ENCODE measurements at regions not wholly inside any gene's neighbourhood (a gene's known extent, or its start where the extent isn't known, plus 50 kb on each side); places are given as distances from the start of the nearest gene placed in this dataset.

DNA sequence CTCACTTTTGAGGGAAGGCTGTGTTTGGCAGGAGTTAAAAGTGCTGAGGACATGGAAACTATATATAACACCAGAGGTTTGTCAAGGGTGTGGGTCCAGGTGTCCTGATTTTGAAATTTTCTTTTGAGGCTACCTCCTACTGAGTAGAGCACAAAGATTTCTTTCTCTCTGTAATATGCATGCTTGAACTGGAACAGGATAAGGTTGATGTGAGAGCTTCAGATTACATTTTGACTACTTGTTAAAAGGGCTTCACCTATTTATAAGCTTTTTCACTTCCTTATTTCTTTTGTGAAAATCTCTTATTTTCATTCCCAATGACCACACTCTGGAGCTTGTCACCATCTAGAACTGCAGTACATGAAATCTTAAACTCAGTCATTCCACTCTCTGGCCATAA, 59.8 kb upstream of the PLA2G4A start:
- TF ChIP-seq, protein P1, sequence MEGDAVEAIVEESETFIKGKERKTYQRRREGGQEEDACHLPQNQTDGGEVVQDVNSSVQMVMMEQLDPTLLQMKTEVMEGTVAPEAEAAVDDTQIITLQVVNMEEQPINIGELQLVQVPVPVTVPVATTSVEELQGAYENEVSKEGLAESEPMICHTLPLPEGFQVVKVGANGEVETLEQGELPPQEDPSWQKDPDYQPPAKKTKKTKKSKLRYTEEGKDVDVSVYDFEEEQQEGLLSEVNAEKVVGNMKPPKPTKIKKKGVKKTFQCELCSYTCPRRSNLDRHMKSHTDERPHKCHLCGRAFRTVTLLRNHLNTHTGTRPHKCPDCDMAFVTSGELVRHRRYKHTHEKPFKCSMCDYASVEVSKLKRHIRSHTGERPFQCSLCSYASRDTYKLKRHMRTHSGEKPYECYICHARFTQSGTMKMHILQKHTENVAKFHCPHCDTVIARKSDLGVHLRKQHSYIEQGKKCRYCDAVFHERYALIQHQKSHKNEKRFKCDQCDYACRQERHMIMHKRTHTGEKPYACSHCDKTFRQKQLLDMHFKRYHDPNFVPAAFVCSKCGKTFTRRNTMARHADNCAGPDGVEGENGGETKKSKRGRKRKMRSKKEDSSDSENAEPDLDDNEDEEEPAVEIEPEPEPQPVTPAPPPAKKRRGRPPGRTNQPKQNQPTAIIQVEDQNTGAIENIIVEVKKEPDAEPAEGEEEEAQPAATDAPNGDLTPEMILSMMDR (IDR thresholded peaks at IDR 0.05; ENCODE audit: insufficient read depth, low read length) = no peak
- TF ChIP-seq POLR2AphosphoS5 (IDR thresholded peaks at IDR 0.05; ENCODE audit: low read depth) = no peak
- TF ChIP-seq, protein P2, sequence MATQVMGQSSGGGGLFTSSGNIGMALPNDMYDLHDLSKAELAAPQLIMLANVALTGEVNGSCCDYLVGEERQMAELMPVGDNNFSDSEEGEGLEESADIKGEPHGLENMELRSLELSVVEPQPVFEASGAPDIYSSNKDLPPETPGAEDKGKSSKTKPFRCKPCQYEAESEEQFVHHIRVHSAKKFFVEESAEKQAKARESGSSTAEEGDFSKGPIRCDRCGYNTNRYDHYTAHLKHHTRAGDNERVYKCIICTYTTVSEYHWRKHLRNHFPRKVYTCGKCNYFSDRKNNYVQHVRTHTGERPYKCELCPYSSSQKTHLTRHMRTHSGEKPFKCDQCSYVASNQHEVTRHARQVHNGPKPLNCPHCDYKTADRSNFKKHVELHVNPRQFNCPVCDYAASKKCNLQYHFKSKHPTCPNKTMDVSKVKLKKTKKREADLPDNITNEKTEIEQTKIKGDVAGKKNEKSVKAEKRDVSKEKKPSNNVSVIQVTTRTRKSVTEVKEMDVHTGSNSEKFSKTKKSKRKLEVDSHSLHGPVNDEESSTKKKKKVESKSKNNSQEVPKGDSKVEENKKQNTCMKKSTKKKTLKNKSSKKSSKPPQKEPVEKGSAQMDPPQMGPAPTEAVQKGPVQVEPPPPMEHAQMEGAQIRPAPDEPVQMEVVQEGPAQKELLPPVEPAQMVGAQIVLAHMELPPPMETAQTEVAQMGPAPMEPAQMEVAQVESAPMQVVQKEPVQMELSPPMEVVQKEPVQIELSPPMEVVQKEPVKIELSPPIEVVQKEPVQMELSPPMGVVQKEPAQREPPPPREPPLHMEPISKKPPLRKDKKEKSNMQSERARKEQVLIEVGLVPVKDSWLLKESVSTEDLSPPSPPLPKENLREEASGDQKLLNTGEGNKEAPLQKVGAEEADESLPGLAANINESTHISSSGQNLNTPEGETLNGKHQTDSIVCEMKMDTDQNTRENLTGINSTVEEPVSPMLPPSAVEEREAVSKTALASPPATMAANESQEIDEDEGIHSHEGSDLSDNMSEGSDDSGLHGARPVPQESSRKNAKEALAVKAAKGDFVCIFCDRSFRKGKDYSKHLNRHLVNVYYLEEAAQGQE (IDR thresholded peaks at IDR 0.05; ENCODE audit: insufficient replicate concordance, low read depth) = no peak
- no peak for TF ChIP-seq GABPA (IDR thresholded peaks at IDR 0.05; ENCODE audit: low read depth)
- no peak for TF ChIP-seq SPI1 (IDR thresholded peaks at IDR 0.05; ENCODE audit: borderline replicate concordance, low read depth)

All from HL-60 (cell line).